Right ventricle myocardium superior (tissue), 1 donor: ENCODE measurements at regions not wholly inside any gene's neighbourhood (a gene's known extent, or its start where the extent isn't known, plus 50 kb on each side); places are given as distances from the start of the nearest gene placed in this dataset.

ENCODE experiments used
- ATAC-seq: fragments of 200-7000 bp; cut with Tn5 transposase; one replicate; pipeline ENCODE4 v1.9.1; 2020; ENCODE audit warnings: mild to moderate bottlenecking; ENCODE audit not compliant: poor library complexity
- DNase-seq: peaks from one replicate; pipeline ENCODE4 v3.0.0-alpha.2; 2020
- intact Hi-C: fragments of 100-400 bp; cut with DNase I; formaldehyde crosslinking; loops from one replicate; pipeline ENCODE4 v1.11.2; 2022
- donor health status: DM: no; HTN: yes; CAD: no; lungs with severe emphysema.

DNA sequence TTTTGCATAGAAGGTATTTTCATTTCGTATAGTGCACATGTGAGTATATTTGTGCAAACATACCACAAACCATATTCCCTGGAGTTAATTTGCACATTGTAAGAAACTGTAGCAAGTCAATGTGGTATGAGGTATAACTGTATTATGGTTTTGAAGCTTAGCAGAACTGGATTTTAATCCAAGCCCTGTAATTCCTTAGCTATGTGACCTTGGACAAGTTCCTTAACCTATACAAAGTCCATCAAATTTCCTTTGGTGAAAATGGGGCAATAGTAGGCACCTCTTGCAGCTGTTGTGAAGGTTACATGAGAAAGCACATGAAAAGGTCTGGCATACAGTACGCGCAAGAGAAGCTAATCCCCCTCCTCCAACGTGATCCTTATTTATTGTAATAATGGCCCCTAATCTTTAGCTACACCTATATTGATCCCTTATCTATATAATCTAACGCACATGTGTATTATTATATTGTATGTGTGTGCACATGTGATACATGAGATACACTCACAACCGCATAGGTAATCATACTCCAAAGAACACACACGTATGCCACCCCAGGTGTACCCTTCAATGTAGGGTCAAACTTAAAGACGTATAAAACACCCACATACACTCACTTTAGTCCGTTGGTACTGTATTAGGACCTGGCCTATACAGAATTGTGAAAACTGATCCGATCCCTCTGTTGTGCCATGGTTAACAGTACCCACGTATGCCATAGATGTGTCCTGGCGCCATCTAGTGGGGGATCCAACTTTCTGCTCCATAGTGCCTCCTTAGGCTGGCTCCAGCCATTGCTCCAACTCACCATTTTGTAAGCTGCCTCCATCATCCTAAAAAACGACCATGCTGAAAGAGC is 402.9 kb upstream of the SLC14A2 start:
- ATAC-seq (peak; percentile 99), DNase-seq (peak; percentile 87)
- intact Hi-C loops, result loop anchor here (5.0 to 10.0 kb wide), 2 partner anchors 530 to 1588 kb away; partner anchors contain the start of gene SETBP1

DNA sequence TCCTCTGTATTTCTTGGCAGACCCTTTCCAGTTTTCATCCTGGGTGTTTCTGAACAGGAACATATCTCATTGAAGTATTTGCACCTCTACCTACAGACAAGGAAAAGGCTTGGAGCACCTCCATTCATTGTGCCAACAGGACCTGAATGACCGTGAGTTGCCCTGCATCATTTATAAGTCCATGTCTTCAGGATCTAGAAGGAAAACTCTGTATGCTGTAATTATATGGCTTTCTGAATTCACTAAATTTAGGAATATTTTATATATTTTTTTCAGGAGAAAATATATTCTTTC is 402.3 kb upstream of the SLC14A2 start:
- no peak for DNase-seq
- ATAC-seq, result no peak
- intact Hi-C loops, result loop anchor here (5.0 to 10.0 kb wide), 2 partner anchors 531 to 1588 kb away; partner anchors contain the start of gene SETBP1

GRCh38 chr18:45218436-45218835 is 396.8 kb upstream of the SLC14A2 start:
- no peak for DNase-seq
- intact Hi-C loops, result loop anchor here (10.0 kb wide), 1 partner anchor 1594 kb away; no protein-coding TSS in a partner anchor

GRCh38 chr18:45221363-45221762 is 393.9 kb upstream of the SLC14A2 start:
- intact Hi-C loops, result no loop called here
- no peak for DNase-seq
- no peak for ATAC-seq

More at GRCh38 chr18:45218436-45218835, 396.8 kb upstream of the SLC14A2 start:
- no peak for ATAC-seq

DNA sequence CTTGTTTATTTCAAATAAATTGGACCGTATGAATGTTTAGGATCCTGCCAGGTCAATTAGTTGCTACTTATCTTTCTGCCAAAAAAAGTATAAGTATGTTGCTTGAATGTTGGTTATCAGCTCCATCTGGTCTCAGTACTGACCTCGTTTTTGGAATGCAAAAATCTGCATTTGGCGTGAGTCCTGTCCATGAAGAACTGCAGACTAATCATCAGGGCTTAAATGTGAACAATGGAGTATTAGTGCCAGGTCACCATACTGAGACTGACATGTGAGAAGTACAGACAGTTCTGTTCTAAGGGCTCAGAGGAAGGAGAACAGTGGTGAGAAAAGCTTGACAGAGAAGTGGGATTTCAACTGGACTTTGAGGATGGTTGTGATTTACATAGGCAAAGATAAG is 393.1 kb upstream of the SLC14A2 start:
- ATAC-seq, result peak; percentile 53
- no peak for DNase-seq
- intact Hi-C loops, result no loop called here

- DNase-seq (no peak), ATAC-seq (no peak)
- intact Hi-C loops, result no loop called here
Measured at GRCh38 chr18:45227001-45227742, 388.1 kb upstream of the SLC14A2 start.

- ATAC-seq (no peak), DNase-seq (no peak)
- intact Hi-C loops, result no loop called here
Measured at GRCh38 chr18:45228796-45229388, 386.4 kb upstream of the SLC14A2 start.

DNA sequence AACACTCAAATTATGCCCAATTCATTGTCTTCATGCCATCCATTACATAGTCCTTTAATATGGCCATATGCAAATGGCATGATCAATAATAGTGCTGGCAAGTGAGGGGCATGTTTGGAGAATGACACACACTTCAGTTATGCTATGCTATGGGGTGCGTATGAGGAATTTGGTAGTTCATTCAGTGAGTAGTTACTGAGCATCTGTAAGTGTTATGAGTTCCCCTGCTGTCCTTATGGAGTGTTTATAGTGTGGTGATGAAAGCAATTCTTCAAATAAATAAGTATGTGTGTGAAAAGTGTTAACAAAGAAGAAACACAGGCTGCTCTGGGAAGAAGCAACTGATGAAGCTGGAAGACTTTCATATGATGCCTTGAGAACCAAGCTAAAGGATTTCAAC is 383.7 kb upstream of the SLC14A2 start:
- DNase-seq (no peak), ATAC-seq (no peak)
- intact Hi-C loops, result no loop called here

GRCh38 chr18:45232061-45232460 is 383.2 kb upstream of the SLC14A2 start:
- intact Hi-C loops, result no loop called here
- ATAC-seq (no peak), DNase-seq (no peak)

GRCh38 chr18:45236676-45237075 is 378.6 kb upstream of the SLC14A2 start:
- ATAC-seq, result no peak
- no peak for DNase-seq
- intact Hi-C loops, result no loop called here

- no peak for ATAC-seq
- intact Hi-C loops, result no loop called here
- DNase-seq, result no peak
Measured at GRCh38 chr18:45237343-45238098, 377.8 kb upstream of the SLC14A2 start.

DNA sequence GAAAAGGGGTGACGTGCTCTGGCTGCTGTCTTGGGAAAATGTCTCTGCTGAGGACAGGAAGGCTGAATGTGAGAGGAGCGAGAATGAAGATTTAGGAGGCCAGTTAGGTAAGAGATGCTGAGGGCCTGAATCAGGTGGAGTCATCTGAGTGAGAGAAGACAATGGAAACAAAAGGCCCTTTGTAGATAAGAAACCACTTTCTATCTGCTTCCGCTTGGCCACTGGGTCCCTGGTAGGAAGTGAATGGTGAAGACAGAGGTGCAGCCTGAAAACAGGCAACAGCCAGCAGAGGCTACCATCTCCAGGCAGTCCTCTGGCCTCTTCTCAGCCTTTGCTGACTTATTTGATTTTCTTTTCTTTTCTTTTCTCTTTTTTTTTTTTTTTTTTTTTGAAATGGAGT is 374.0 kb upstream of the SLC14A2 start:
- intact Hi-C loops, result no loop called here
- ATAC-seq (no peak), DNase-seq (no peak)

DNA sequence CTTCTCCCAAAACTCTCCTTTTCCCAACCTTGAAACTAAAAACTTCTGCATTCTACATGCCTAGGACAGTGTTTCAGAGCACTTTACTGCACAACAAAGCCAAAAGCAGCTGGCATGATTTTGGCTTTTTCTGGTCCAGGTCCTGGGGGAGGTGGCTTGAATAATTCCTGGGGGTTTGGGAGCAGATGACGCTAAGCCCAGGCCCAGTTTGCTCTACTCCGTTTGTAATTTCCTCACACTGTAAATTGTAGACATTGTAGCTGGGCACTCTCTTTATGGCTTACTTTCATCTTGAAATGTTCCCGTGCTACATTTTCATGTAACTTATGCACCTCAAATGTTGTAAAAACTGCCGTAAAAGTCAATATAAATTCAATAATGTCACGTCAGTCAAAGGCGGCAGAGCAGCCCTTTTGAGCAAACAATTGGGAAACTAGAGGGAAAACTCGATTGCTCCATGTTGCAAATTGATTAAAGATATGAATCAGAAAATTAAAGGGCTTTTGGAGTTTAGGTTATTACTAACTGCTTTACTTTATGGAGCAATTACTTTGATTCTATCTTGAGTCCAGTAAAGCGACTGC is 373.2 kb upstream of the SLC14A2 start:
- ATAC-seq, result no peak
- DNase-seq, result no peak
- intact Hi-C loops, result no loop called here

GRCh38 chr18:45243340-45244110 is 371.8 kb upstream of the SLC14A2 start:
- intact Hi-C loops, result no loop called here
- ATAC-seq (no peak), DNase-seq (no peak)

GRCh38 chr18:45245091-45245511 is 370.2 kb upstream of the SLC14A2 start:
- intact Hi-C loops, result no loop called here
- DNase-seq, result no peak
- no peak for ATAC-seq

- intact Hi-C loops, result no loop called here
Measured at GRCh38 chr18:45248240-45248903, 366.9 kb upstream of the SLC14A2 start.

DNA sequence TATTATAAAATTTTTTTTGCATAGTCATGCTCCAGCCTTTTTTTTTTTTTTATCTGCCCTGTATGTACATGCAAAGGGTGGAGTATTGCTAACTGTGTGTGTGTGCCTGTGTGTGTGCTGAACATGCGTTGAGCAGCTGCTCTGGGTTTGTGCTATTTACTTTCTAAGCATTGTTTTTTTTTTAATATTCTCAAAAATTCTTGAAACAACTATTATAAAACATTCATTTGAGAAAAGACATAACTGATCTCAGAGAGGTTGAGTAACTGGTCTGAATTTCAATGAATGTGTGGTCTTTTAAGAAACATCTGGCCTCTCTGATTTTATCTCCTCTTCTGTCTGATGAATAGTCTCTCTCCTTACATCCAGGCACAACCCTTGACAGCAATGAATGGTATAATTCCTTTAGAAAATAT is 366.0 kb upstream of the SLC14A2 start:
- intact Hi-C loops, result no loop called here
- ATAC-seq, result no peak
- DNase-seq, result no peak

More at GRCh38 chr18:45248240-45248903, 366.9 kb upstream of the SLC14A2 start:
- no peak for DNase-seq
- peak; percentile 92 for ATAC-seq
